Bone marrow (tissue), 2 donors: ENCODE measurements at regions not wholly inside any gene's neighbourhood (a gene's known extent, or its start where the extent isn't known, plus 50 kb on each side); places are given as distances from the start of the nearest gene placed in this dataset.
"Not testable (repeated sequence)": the region's sequence is repeated elsewhere in the genome, so short reads cannot be mapped to it uniquely, and the experiment has no call there.

Experiments
- DNase-seq, 2 donors: peaks; one replicate each; lab custom pipeline; 2025; lab: John Stamatoyannopoulos, UW

DNA sequence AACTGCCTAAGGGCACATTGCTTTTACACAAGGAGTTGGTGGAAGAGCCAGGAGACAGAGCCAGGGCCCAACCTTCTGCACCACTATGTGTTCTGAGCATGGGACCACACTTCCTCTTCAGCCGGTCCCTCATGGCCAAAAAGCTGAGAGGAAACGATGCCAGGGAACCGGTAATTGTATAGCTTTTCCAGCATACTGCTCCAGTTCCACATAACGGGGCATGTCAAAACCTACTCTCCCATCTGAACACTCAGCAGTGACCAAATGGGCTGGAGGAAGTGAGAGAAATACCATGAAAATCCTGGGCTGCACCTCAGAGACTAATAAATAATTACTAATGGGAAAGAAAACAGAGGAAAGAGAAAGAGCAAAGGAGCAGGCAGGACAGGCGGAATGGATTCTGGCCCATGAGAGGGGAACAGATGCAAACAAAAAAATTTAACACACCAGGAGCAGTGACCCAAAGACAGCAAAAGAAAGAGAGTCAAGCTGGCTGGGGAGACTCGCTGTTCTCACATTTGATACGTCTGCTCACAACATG is 52.0 kb upstream of the BMP2 start:
- no peak for DNase-seq

DNA sequence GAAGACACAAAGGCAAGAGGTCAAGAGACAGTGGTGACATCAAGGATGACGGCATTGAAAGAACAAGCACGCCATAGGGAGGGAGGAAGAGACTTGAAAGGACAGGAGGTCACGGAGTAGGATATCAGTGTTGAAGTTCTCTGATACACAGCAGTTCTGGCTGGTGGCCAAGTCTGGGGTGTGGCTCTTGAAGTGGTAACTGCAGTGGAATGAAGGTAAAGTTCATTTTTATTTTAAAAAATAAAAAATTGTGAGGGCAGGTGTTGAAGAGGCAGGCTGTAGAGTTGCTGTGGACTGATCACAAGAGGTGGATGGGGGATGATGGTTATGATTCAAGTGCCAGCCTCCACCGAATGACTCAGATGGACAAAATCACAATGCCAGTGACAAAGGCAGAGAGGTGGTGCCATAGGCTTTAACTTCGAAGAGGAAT is 53.2 kb upstream of the BMP2 start:
- no peak for DNase-seq

DNA sequence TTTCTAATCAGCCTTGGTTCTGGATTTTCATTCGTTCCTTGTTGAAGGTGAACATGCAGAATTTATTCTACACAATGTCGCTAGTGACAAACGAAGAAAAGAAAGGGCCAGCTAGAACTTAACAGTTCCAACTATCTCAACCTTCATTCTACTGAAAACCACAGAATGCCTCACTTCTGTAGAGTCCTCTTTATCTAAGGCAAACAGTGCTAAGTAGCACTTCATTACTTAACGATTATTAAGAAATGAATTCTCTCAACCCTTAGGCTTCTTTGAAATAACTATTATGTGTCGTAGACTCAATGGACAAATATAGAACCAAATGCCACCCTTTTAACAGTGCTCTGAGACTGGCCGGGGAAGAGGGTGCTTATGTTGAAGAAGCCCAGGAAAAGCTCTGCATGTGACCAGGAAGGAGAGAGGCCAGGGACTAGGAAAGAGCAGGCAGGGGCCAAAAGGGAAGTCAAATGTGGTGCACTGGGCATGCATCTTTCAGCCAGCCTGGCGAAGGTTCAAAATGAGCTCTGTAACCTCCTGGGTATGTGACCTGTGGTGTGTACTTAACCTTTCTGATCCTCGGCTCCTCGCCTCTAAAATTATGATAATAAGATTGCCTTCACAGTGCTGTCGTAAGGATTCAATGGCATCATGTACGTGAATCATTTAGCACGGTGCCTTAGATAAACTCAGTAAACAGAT is 55.4 kb upstream of the BMP2 start:
- no peak for DNase-seq

DNA sequence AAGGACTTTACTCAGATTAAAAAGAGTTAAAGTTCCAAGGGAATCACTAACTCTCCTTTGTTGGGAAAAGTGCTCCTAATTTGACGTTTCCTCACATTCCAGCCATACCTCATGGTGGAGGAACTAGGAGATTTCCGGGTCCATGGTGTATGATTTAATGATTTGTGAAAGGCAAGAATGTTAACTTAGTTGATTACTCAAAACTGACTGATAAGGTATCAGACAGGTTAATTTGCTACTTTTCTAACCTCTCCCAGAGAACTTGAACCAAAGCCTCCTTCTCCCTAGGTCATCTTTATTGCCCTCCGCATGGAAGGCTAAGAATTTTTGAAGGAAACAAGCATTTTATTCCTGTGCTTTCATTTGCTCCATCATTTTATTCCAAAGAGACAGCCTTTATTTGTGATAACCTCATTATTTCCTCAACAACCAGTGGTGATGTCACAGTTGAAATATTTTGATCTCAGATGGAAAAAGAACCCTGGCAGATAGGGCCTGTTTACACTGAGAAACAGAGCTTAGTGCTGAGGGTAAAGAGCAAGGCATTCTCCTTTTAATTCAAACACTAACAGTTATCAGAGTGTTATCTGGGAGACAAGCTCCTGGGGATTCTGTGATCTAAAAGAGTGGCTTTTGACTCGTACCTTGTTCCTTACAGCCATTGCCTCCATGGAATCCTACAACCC is 57.4 kb upstream of the BMP2 start:
- DNase-seq = no peak

DNA sequence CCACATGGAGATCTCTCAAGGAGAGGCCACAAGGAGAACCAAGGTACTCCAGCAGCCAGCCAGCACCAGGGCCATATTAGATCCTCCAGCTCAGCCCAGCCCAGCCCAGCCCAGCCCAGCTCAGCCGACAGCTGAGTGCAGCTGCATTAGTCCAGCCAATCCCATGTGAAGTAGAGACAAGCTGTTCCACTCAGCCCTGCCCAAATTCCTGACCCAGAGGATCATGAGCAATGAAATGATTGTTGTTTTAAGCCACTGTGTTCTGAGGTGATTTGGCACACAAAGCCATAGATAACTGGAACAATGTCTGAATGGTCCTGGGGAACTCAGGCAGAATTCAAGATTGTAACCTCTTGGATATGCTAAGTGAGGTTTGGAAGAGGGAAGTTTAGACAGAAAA is 59.5 kb upstream of the BMP2 start:
- no peak for DNase-seq

DNA sequence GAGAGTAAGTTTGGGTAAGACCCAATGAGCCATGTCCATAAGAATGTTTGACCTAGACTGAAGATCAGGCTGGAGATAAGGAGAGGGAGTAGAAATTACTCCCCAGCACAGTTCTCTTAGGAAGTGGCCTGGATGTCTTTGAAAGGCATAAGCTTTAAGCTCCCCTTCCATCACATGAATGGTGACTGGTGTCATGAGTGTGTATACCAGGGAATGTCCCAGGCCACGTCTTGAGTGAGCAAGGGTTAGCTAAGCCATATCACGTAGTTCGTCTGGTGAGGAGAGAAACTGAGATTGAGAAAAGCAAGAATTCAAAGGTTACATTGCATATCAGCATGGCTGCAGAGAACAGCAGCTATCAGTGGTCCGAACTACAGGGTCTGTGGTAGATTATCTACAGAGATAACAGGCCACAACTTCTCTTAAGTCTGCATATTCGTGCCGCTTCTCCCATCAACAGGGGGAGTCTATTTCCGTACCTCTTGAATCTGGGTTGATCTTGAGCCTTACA is 60.1 kb upstream of the BMP2 start:
- no peak for DNase-seq

DNA sequence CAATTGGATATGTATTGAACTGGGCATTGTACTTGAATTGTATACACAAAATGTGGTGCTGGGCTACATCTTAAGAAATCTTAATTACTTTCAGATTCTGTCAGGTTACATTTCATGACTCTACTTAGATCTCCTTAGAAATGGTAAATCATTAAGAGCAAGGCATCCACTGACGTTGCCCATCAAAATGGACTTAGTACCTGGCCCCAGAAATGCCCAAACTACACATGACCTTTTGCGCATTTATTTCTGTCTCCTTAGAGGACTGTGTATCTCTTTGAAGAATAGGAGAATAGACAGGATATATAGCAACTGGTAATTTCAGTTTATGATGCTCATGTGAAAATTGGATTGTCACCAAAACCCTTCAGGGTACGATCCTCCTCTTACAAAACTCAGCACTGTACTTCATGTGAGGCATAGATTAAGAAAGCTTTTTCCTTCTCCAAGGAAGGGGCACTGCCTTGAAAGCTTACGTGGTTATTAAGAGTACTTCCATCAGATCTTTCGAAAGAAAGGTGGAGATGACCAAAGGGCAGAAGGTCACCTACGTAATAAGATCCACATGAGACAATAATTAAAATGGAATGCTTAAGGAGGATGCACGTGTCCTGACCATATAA is 61.4 kb upstream of the BMP2 start:
- DNase-seq = no peak

DNA sequence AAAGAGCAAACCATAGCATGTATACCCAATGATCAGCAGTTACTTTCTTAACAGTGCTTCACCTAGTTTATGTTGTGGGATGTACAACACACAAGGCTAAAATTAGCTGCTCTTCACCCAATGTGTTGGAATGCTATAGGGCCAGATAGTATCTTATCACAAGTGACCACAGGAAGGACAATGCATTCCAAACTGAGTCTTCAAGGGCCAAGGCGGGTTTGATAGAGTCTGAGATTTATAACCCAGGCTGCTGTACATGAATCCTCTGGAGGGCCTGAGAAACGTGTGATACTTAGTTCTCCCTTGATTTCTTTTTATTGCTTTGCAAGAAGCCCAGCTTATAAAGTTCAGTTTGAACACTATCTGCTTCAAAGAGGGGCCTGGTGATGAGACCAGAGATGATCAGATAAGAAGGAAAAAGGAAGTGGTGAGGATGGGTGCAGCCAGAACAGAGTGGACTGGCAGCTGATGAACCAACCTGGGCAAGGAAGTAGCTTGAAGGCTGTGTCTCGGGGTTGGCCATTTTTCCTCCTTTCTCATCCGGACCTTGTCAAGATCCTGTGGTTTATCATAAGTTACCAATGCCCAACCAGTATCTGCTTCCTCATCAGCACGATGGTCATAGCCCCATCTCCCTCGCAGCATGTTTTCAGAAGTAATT is 62.2 kb upstream of the BMP2 start:
- DNase-seq = no peak

DNA sequence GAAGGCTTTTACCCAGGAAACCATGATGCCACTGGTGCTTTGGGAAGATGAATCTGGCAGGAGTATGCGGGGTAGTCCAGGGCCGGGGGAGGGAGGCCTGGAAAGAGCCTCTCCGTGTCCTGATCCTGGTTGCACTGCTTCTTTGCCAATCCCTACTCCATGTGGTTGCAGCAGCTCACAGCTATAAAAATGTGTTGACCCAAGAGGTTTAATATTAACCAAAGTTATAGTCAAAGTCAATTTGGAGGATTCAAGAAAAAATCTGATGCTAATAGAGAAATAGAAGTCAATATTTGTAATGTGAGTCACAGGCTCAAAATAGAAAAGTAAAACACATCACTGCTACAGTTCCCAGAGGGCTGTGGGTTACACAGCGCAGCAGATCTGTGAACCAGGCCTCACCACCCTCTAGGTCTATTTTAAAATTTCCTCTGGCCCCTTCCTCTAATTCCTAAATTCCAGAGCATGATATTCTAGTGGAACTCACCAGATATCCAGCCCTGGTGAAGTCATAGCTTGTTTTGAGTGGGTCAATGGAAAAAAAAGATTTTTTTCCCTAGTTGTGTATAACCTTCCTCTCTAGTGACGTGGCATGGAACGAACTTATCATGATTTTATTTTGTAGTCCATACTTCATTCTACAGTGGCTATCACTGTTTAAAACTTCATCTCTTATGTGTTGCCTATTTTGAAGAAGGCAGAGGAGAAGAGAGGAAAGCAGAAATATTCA is 63.2 kb upstream of the BMP2 start:
- DNase-seq = no peak

DNA sequence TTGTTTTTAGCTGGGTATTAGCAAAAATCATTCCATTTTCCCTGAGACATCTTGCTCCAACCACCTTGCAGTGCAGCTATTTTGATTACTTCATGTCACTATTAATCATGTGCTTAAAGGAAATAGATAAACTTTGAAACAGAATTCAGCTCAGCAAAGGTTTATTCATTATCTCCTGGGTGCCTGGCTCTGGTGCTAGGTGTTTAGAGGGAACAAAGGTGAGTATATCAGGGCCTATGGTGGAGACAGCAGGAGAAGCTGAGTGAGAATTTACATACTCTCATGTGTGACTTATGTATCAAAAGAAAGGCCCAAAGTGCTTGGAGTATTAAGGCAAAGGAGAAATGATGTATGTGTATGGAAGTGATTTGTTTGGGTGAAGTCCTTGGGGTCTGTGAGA is 63.8 kb upstream of the BMP2 start:
- DNase-seq = no peak

DNA sequence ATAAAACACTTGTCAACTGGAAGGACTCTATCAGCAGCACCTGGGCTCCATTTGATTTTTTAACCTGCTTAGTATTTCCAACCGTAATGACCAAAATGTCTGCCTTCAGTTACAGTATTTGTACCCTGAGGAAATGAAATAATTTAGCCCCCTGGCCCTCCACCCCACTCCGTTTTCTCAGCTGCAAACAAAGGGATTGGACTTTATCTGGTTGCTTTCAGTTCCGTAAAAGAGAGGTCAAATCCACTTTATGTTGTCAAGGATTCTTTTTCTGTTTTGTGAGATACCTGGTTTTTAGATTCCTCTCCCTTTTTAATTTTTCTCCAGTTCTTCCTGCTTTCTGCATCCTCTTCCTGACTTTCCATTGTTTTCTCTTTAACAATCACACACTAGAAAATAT is 64.4 kb upstream of the BMP2 start:
- no peak for DNase-seq

DNA sequence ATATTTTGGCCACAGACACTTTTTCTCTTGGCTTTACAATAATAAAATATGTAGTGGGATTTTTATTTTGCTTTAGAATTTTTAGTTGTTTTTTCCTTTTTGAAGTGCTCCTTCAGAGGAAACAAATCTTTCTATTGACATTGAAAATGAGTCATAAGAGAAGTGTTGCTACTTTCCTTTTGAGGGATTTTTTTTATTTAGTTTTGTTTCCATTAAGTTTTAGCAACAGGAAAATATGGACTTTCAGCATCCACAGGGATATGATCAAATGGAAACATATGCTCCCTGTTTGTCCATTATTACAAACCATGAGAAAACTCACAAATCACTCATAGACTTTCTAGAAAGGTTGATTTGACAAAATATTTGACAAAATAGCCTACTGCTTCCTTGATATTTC is 65.3 kb upstream of the BMP2 start:
- DNase-seq = no peak

DNA sequence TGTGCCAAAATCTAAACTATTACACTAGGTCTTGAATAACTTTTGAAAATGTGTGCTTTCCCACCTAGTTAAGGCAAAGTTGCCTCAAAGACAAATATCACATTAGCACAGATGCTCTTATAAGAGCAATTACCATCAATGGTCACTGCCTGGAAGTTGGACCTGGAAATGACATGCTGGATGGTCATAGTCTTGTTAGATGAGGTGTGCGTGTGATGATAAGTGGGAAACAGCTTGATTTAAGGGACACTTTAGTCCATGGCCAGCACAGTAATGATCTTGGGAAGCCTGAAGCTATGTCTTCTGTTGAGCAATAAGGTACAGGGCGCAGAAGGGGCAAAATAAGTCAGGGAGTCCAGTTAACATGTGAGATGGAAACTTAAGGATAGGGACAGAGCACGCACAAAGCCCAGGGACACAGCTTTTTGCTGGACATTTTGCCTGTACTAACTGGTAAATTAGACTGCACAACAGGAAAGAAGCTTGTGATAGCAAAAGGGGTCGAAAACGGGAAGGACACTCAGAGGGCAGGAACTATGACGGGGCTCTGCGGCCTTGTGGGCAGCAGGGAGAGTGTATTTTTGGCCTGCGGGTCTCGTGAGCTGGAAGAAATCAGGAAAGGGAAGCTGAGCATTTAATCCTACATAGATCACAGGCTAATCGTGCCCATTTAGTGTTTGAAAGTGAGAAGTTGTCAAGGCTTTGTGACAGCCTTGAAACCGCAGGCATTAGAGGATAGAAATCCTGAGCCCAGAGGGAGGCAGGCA is 66.7 kb upstream of the BMP2 start:
- peak; percentile 18 to 63 for DNase-seq

DNA sequence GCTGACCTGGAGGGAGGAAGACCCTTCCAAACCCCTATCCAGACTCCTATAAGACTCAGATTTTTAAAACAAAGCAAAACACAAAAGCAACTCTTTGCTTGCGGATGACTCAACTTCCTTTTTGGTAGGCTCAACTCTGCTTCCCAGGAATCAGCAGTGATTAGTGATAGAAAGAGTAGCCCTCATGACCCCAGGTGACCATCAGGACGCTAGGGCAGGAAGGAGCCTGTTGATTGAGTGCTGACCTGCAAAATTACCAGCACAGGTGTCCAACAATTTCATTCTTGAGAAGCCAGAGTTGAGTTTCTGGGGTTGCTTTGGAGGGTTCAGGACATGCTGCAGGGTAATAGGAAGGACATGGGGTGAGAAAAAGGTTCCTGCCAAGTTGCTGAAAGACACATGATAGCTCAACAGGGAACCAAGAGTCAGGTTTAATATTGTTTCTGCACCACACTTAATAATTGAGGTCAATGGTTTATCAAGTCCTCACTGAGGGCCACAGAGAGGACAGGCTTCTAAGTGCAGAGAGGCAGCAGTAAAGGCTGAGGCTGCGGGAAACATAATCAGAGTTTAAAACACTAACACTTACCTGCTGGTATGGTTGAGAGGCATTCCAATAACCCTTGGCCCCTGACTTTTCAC is 67.4 kb upstream of the BMP2 start:
- no peak for DNase-seq

DNA sequence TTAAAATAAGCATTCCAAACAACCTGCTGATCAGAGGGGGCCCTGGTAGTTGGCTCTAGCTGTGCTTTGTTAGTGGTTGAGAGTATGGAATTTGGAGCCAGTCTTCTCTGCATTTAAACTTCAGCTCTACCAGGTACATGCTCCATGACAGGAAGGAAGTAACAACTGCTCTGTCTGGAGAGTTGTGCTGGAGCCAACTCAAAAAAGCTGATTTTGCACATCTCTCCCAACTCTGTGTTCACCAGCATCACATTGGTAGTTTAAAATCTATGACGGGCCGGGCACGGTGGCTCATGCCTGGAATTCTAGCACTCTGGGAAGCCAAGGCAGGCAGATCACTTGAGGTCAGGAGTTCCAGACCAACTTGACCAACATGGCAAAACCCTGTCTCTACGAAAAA is 68.8 kb upstream of the BMP2 start:
- no peak for DNase-seq

DNA sequence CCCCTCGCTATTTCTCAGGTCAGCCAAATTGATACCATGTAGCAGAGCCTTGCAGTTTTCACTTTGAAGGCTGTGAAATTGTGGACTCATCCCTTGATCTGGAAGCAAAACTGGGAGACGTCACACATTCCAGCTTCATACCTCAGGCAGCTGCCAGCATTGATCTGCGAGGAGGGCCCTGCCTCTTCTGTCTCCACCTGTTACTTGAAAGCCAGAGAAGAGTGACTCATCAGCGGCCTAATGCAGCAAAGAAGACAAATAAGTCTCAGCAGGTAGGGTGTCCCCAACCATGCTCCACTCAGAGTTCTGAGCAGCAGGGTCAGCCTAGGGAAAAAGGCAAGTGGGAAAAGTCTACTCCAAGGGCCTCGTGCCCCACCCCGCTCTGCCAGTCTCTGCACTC is 69.4 kb upstream of the BMP2 start:
- DNase-seq = no peak

DNA sequence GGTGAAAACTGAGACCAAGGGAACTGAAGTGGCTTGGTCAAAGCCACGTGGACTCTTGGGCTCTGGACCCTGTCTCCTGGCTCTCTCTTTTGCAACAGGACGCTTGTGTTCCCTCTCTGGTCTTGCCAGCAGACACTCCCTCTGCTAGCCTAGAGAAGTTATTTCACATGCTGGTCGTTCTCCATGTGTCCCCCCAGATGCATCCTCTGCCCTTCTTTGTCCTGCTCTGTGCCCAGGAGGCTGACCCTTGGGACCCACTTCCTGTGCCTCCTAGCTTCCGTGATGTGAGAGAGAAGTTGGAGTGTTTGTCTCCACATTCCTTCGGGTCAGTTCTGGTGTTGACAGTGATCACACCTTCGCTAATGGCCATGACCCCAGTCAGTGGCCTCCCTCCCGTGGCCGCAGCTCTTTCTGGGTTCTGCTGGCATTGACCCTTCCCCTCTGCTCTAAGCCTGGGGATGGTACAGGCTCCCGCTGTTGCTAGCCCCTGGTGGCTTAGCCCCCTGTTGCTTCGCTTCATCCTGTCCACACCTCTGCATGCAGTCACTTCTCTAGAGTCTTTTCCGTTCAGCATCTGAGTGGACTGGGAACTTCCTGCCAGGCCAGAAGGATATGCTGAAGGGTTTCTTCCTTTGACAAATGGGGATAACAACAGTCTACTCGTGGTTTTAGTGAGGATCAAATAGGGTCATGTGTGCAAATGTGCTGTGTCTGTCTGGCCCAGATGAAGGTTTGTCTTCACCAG is 70.1 kb upstream of the BMP2 start:
- no peak for DNase-seq

DNA sequence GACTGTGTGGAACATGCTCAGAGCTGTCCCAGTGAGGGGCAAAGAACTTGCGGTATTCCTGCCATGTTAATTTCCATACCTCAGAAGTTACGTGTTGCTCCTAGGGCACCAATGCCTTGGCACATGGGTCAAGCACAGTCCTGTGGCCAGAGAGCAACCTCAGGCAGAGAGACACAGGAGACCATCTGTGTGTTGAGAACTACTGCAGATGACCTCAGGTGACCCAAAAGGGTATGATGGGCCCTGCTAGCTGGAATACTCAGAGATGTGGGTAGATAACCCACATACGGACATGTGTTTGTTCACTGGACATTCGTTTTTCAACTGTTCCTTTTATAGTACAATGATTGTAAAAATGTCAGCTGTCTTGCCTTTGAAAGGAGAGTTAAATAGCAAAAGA is 71.5 kb upstream of the BMP2 start:
- DNase-seq = no peak

DNA sequence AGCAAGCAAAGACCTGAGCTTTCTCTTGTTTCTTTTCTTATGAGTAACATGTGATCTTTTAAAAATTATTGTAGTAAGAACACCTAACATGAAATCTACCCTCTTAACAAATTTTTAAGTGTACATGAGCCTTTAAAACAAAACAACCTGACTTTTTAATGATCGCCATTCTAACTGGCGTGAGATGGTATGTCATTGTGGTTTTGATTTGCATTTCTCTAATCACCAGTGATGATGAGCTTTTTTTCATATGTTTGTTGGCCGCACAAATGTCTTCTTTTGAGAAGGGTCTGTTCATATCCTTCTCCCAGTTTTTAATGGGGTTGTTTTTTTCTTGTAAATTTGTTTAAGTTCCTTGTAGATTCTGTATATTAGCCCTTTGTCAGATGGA is 73.7 kb upstream of the BMP2 start:
- not testable (repeated sequence) for DNase-seq
